IMR-90 (cell line): ENCODE measurements at regions not wholly inside any gene's neighbourhood (a gene's known extent, or its start where the extent isn't known, plus 50 kb on each side); places are given as distances from the start of the nearest gene placed in this dataset.

Experiments
- ATAC-seq: fragments of 200-7000 bp; cut with Tn5 transposase; 2 replicates; pipeline ENCODE4 v1.9.1; 2020; ENCODE audit warnings: low read depth, mild to moderate bottlenecking, moderate library complexity
- BruUV-seq: library from RNA; stranded (reverse); fragments of 400-500 nt; replicated peaks from 2 replicates; lab custom pipeline; 2021; lab: Mats Ljungman, UMichigan
- CTCF ChIA-PET: fragments of 300-600 bp; formaldehyde crosslinking; extraction: SDS; loops from one replicate; lab custom pipeline; 2021; ENCODE audit warnings: antibody characterized with exemption; lab: Yijun Ruan, JAX
- POLR2A ChIA-PET: fragments of 300-600 bp; sonication (Branson Sonifier 250); formaldehyde crosslinking; loops from one replicate; lab custom pipeline; 2022; ENCODE audit warnings: antibody characterized with exemption; ENCODE audit not compliant: unreplicated experiment; lab: Charles Lee
- DNase-seq: peaks from one replicate; pipeline ENCODE4 v3.0.0; 2013
- H2AFZ ChIP-seq: replicated peaks from 2 replicates; pipeline ENCODE3; 2013; ENCODE audit warnings: low read length, mild to moderate bottlenecking; ENCODE audit not compliant: poor library complexity
- H2AK5ac ChIP-seq: 2 replicates; pipeline ENCODE4 v1.6.1; 2013; ENCODE audit warnings: low read depth, low read length, inconsistent platforms
- H2AK9ac ChIP-seq: replicated peaks from 2 replicates; pipeline ENCODE3; 2013; ENCODE audit warnings: mild to moderate bottlenecking, low read depth, low read length, moderate library complexity; ENCODE audit not compliant: poor library complexity
- H2BK120ac ChIP-seq: 2 replicates; pipeline ENCODE4 v1.6.1; 2013; ENCODE audit warnings: low read depth, low read length, inconsistent platforms
- H2BK15ac ChIP-seq: 3 replicates; pipeline ENCODE4 v1.6.1; 2013; ENCODE audit warnings: low read depth, low read length, inconsistent platforms
- H2BK20ac ChIP-seq: 2 replicates; pipeline ENCODE4 v1.6.1; 2013; ENCODE audit warnings: low read depth, mild to moderate bottlenecking, inconsistent platforms, low read length, moderate library complexity
- H2BK5ac ChIP-seq: 2 replicates; pipeline ENCODE4 v1.6.1; 2013; ENCODE audit warnings: mild to moderate bottlenecking, low read depth, low read length, inconsistent platforms; ENCODE audit not compliant: poor library complexity, severe bottlenecking
- H3K14ac ChIP-seq: replicated peaks from 2 replicates; pipeline ENCODE4 v1.6.1; 2013; ENCODE audit warnings: low read depth, low read length, inconsistent platforms
- H3K18ac ChIP-seq: 2 replicates; pipeline ENCODE4 v1.6.1; 2013; ENCODE audit warnings: low read depth, low read length, control low read depth
- H3K23ac ChIP-seq: 2 replicates; pipeline ENCODE4 v1.6.1; 2013; ENCODE audit warnings: low read depth, low read length, inconsistent platforms
- H3K27ac ChIP-seq: 2 replicates; pipeline ENCODE4 v1.5.1; 2013; ENCODE audit warnings: mild to moderate bottlenecking, control low read depth, low read length; ENCODE audit not compliant: insufficient read depth
- H3K27me3 ChIP-seq: 2 replicates; pipeline ENCODE4 v1.6.1; 2013; ENCODE audit warnings: low read length; ENCODE audit not compliant: control insufficient read depth, insufficient read depth
- H3K36me3 ChIP-seq: 2 replicates; pipeline ENCODE4 v1.6.1; 2013; ENCODE audit warnings: low read length, mixed read lengths; ENCODE audit not compliant: control insufficient read depth, insufficient read depth
- H3K4ac ChIP-seq: 2 replicates; pipeline ENCODE4 v1.6.1; 2013; ENCODE audit warnings: low read depth, low read length, inconsistent platforms
- H3K4me1 ChIP-seq: 2 replicates; pipeline ENCODE4 v1.6.1; 2013; ENCODE audit warnings: low read length, mixed read lengths; ENCODE audit not compliant: control insufficient read depth, insufficient read depth
- H3K4me2 ChIP-seq: 2 replicates; pipeline ENCODE4 v1.6.1; 2013; ENCODE audit warnings: low read depth, mild to moderate bottlenecking, control low read depth, low read length, moderate library complexity
- H3K4me3 ChIP-seq: 2 replicates; pipeline ENCODE4 v1.5.1; 2013; ENCODE audit warnings: low read depth, mild to moderate bottlenecking, control low read depth, low read length, moderate library complexity; ENCODE audit not compliant: insufficient read depth
- H3K56ac ChIP-seq: 2 replicates; pipeline ENCODE4 v1.6.1; 2013; ENCODE audit warnings: low read length, inconsistent platforms; ENCODE audit not compliant: insufficient read depth; ENCODE audit errors: extremely low read depth
- H3K79me1 ChIP-seq, 2 experiments: 2 replicates each; pipeline ENCODE4 v1.6.1; 2013; ENCODE audit warnings: low read length in 2 of 2, inconsistent platforms in 1 of 2, low read depth in 1 of 2
- H3K9ac ChIP-seq: 2 replicates; pipeline ENCODE4 v1.6.1; 2013; ENCODE audit warnings: low read depth, low read length, control low read depth
- H3K9me1 ChIP-seq: 2 replicates; pipeline ENCODE4 v1.6.1; 2013; ENCODE audit warnings: low read length, inconsistent platforms; ENCODE audit not compliant: insufficient read depth
- H3K9me3 ChIP-seq: 2 replicates; pipeline ENCODE4 v1.6.1; 2013; ENCODE audit warnings: low read length; ENCODE audit not compliant: control insufficient read depth, insufficient read depth
- H4K20me1 ChIP-seq: 2 replicates; pipeline ENCODE4 v1.6.1; 2013; ENCODE audit warnings: low read length, inconsistent platforms; ENCODE audit not compliant: insufficient read depth
- H4K5ac ChIP-seq: 2 replicates; pipeline ENCODE4 v1.6.1; 2013; ENCODE audit warnings: mild to moderate bottlenecking, low read depth, low read length, control low read depth
- H4K8ac ChIP-seq, 2 experiments: 2 replicates each; pipeline ENCODE4 v1.6.1; 2013; ENCODE audit warnings: low read depth in 2 of 2, low read length in 2 of 2, control low read depth in 1 of 2, inconsistent platforms in 1 of 2
- H4K91ac ChIP-seq: 2 replicates; pipeline ENCODE4 v1.6.1; 2013; ENCODE audit warnings: low read depth, low read length, inconsistent platforms; ENCODE audit not compliant: insufficient read depth
- CHD1 ChIP-seq: IDR thresholded peaks from 2 replicates; pipeline ENCODE4 v1.6.1; 2012; ENCODE audit warnings: low read depth, low read length, improper control_type of control experiment
- SMC3 ChIP-seq: fragments of 150-350 bp; IDR thresholded peaks from 2 replicates; pipeline ENCODE4 v1.6.1; 2016; ENCODE audit warnings: low read depth, mild to moderate bottlenecking, antibody characterized with exemption, low read length, moderate library complexity
- USF2 ChIP-seq: fragments of 150-350 bp; IDR thresholded peaks from 2 replicates; pipeline ENCODE4 v1.6.1; 2017; ENCODE audit warnings: mild to moderate bottlenecking, antibody characterized with exemption, low read length, low read depth
- WGBS, 2 experiments: methylation state at CpG; one replicate each; pipeline versions ENCODE4 v1.1.5 to v1.1.7; 2013; ENCODE audit warnings: missing lambda C conversion rate in 2 of 2; ENCODE audit not compliant: insufficient read length in 1 of 2; ENCODE audit errors: extremely low coverage in 2 of 2; 5-methylcytosine and 5-hydroxymethylcytosine counted together
- dilution Hi-C: fragments of 300-500 bp; cut with HindIII; formaldehyde crosslinking; loops from one replicate; pipeline ENCODE4 v1.14.3; 2018; ENCODE audit warnings: low sequenced_read_pairs; ENCODE audit not compliant: unreplicated experiment
- in situ Hi-C: fragments of 300-500 bp; cut with MboI; formaldehyde crosslinking; loops from 3 replicates; pipeline ENCODE4 v1.14.3; 2019; ENCODE audit warnings: low sequenced_read_pairs, inconsistent platforms, mixed read lengths
- intact Hi-C: fragments of 100-400 bp; cut with micrococcal nuclease; formaldehyde crosslinking; loops from 2 replicates; pipeline ENCODE4 v1.10.0; 2022

- no peaks in the 10 kb centered on the region for H3K79me1 ChIP-seq
- H3K4ac ChIP-seq: no peak overlapping the region
- H2AK9ac ChIP-seq: no peak overlapping the region
- H3K9me3 ChIP-seq: no peaks in the 10 kb centered on the region
- dilution Hi-C loops: no loop called here
- H2BK15ac ChIP-seq: no peak overlapping the region
- H2AFZ ChIP-seq: no peak overlapping the region
- no peaks in the 10 kb centered on the region for H3K27me3 ChIP-seq
- CTCF ChIA-PET: no interaction called here
- no peak overlapping the region for H3K14ac ChIP-seq
- TF ChIP-seq USF2 (no peak), SMC3 (no peak), CHD1 (no peak)
- WGBS, 2 experiments: no CpG with 5 or more reads among the region's 3 CpGs
- H3K23ac ChIP-seq: no peak overlapping the region
- no peak overlapping the region for H2BK120ac ChIP-seq
- H3K4me1 ChIP-seq: no peaks in the 10 kb centered on the region
- no peak overlapping the region for H3K27ac ChIP-seq
- H2BK5ac ChIP-seq: no peak overlapping the region
- no peaks in the 10 kb centered on the region for H3K36me3 ChIP-seq
- intact Hi-C loops: no loop called here
- no peak for DNase-seq
- H3K9me1 ChIP-seq: 0 out of 2 replicates have a peak, but pooled peaks cover 2% of the 10 kb centered on the region
- H2AK5ac ChIP-seq: no peak overlapping the region
- POLR2A ChIA-PET: no interaction called here
- H3K4me2 ChIP-seq: no peak overlapping the region
- no peak overlapping the region for H4K91ac ChIP-seq
- H3K56ac ChIP-seq: no peak overlapping the region
- BruUV-seq: no TSS peak
- ATAC-seq: no peak
- no peak overlapping the region for H4K8ac ChIP-seq
- no peak overlapping the region for H4K5ac ChIP-seq
- no peak overlapping the region for H2BK20ac ChIP-seq
- H3K9ac ChIP-seq: no peak overlapping the region
- in situ Hi-C loops: no loop called here
- H3K4me3 ChIP-seq: no peak overlapping the region
- H3K18ac ChIP-seq: no peak overlapping the region
- no peaks in the 10 kb centered on the region for H4K20me1 ChIP-seq
These were observed 65.8 kb downstream of the DUSP6 start for GRCh38 chr12:89286501-89286900.
